Osteoblast (primary cell): ENCODE measurements at regions not wholly inside any gene's neighbourhood (a gene's known extent, or its start where the extent isn't known, plus 50 kb on each side); places are given as distances from the start of the nearest gene placed in this dataset.

Source experiments
- DNase-seq: peaks from one replicate; pipeline ENCODE4 v3.0.0; 2011; ENCODE audit warnings: low spot score, mixed read lengths; ENCODE audit not compliant: insufficient read length; ENCODE audit errors: missing footprints
- H2AFZ ChIP-seq: 2 replicates; pipeline ENCODE4 v1.6.0; 2011; ENCODE audit warnings: mild to moderate bottlenecking, low read length
- H3K27ac ChIP-seq: 2 replicates; pipeline ENCODE4 v1.5.1; 2011; ENCODE audit warnings: mild to moderate bottlenecking, low read depth, low read length, moderate library complexity
- H3K27me3 ChIP-seq: 2 replicates; pipeline ENCODE4 v1.6.0; 2012; ENCODE audit warnings: mild to moderate bottlenecking, control low read depth, inconsistent platforms, low read length, moderate library complexity; ENCODE audit not compliant: insufficient read depth
- H3K36me3 ChIP-seq: 2 replicates; pipeline ENCODE4 v1.5.1; 2011; ENCODE audit warnings: mild to moderate bottlenecking, low read length, control low read depth, moderate library complexity; ENCODE audit not compliant: insufficient read depth
- H3K4me1 ChIP-seq: 2 replicates; pipeline ENCODE4 v1.5.1; 2011; ENCODE audit warnings: mild to moderate bottlenecking, low read length, control low read depth, moderate library complexity; ENCODE audit not compliant: insufficient read depth
- H3K4me2 ChIP-seq: 2 replicates; pipeline ENCODE4 v1.6.0; 2011; ENCODE audit warnings: mild to moderate bottlenecking, low read length; ENCODE audit not compliant: insufficient read depth
- H3K4me3 ChIP-seq: fragments of 200-600 bp; sonication (generic); 3 replicates; pipeline ENCODE4 v1.5.1; 2012; ENCODE audit warnings: mild to moderate bottlenecking, low read length, inconsistent platforms; ENCODE audit not compliant: insufficient read depth
- H3K79me2 ChIP-seq: 2 replicates; pipeline ENCODE4 v1.6.0; 2012; ENCODE audit warnings: mild to moderate bottlenecking, low read length, control low read depth, inconsistent platforms; ENCODE audit not compliant: insufficient read depth
- H3K9me3 ChIP-seq: 2 replicates; pipeline ENCODE4 v1.5.1; 2011; ENCODE audit warnings: low read depth, low read length, control low read depth
- H4K20me1 ChIP-seq: 2 replicates; pipeline ENCODE4 v1.6.0; 2012; ENCODE audit warnings: mild to moderate bottlenecking, low read length, control low read depth; ENCODE audit not compliant: insufficient read depth
- CTCF ChIP-seq: IDR thresholded peaks from 2 replicates; pipeline ENCODE4 v1.5.1; 2011; ENCODE audit warnings: mild to moderate bottlenecking, low read depth, low read length, moderate library complexity; ENCODE audit errors: extremely low read depth

- Histone ChIP-seq H3K79me2 (no peaks in the 10 kb centered on the region), H3K4me2 (no peak overlapping the region), H3K36me3 (no peaks in the 10 kb centered on the region), H2AFZ (no peak overlapping the region), H4K20me1 (no peaks in the 10 kb centered on the region), H3K9me3 (no peaks in the 10 kb centered on the region), H3K27ac (no peak overlapping the region), H3K4me1 (no peaks in the 10 kb centered on the region), H3K27me3 (no peaks in the 10 kb centered on the region), H3K4me3 (no peak overlapping the region)
- no peak for DNase-seq
- no peak for TF ChIP-seq CTCF
Observed at GRCh38 chr4:154977228-154977627, 196.2 kb downstream of the RBM46 start.

- DNase-seq: peak; percentile 84
Observed at GRCh38 chr4:154982187-154983047, 201.3 kb downstream of the RBM46 start.

GRCh38 chr4:154983714-154984113 lies 202.6 kb downstream of the RBM46 start:
- Histone ChIP-seq H3K9me3 (no peaks in the 10 kb centered on the region), H3K27me3 (no peaks in the 10 kb centered on the region), H3K4me2 (no peak overlapping the region), H4K20me1 (no peaks in the 10 kb centered on the region), H3K4me3 (no peak overlapping the region), H3K36me3 (no peaks in the 10 kb centered on the region), H3K27ac (no peak overlapping the region), H2AFZ (no peak overlapping the region), H3K4me1 (peaks cover 2% of the 10 kb centered on the region), H3K79me2 (no peaks in the 10 kb centered on the region)
- no peak for TF ChIP-seq CTCF
- no peak for DNase-seq

More at GRCh38 chr4:154982187-154983047, 201.3 kb downstream of the RBM46 start:
- no peaks in the 10 kb centered on the region for H4K20me1 ChIP-seq
- H2AFZ ChIP-seq: peak overlapping the region; percentile 61
- H3K36me3 ChIP-seq: no peaks in the 10 kb centered on the region
- H3K4me1 ChIP-seq: peaks cover 2% of the 10 kb centered on the region
- H3K27ac ChIP-seq: no peak overlapping the region
- peak; percentile 86 for TF ChIP-seq CTCF
- peak overlapping the region; percentile 45 for H3K4me2 ChIP-seq
- H3K9me3 ChIP-seq: no peaks in the 10 kb centered on the region
- H3K27me3 ChIP-seq: no peaks in the 10 kb centered on the region
- H3K4me3 ChIP-seq: no peak overlapping the region
- no peaks in the 10 kb centered on the region for H3K79me2 ChIP-seq

GRCh38 chr4:154984148-154984547 lies 203.1 kb downstream of the RBM46 start:
- H2AFZ ChIP-seq: no peak overlapping the region
- H3K79me2 ChIP-seq: no peaks in the 10 kb centered on the region
- TF ChIP-seq CTCF: no peak
- no peak overlapping the region for H3K27ac ChIP-seq
- no peaks in the 10 kb centered on the region for H3K36me3 ChIP-seq
- no peak overlapping the region for H3K4me2 ChIP-seq
- no peak for DNase-seq
- no peak overlapping the region for H3K4me3 ChIP-seq
- no peaks in the 10 kb centered on the region for H3K27me3 ChIP-seq
- no peaks in the 10 kb centered on the region for H4K20me1 ChIP-seq
- no peaks in the 10 kb centered on the region for H3K9me3 ChIP-seq
- peaks cover 2% of the 10 kb centered on the region for H3K4me1 ChIP-seq
